SU-DHL-6 (cell line): ENCODE measurements at regions not wholly inside any gene's neighbourhood (a gene's known extent, or its start where the extent isn't known, plus 50 kb on each side); places are given as distances from the start of the nearest gene placed in this dataset.

ENCODE experiments used
- H2AFZ ChIP-seq: fragments of 200-600 bp; sonication (generic); 2 replicates; pipeline ENCODE4 v1.6.1; 2014; ENCODE audit warnings: low read depth, mild to moderate bottlenecking, moderate library complexity, mixed read lengths, antibody characterized with exemption, low read length; ENCODE audit not compliant: severe bottlenecking
- H3F3A ChIP-seq: fragments of 200-600 bp; shearing (Covaris generic); 2 replicates; pipeline ENCODE4 v1.6.0; 2016; ENCODE audit warnings: antibody characterized with exemption, mild to moderate bottlenecking; ENCODE audit not compliant: insufficient read depth
- H3K27ac ChIP-seq: fragments of 200-600 bp; sonication (generic); 2 replicates; pipeline ENCODE4 v1.5.1; 2016; ENCODE audit warnings: low read depth, mild to moderate bottlenecking, low read length, moderate library complexity, mixed read lengths
- H3K27me3 ChIP-seq: fragments of 200-600 bp; sonication (generic), shearing (Covaris generic); 2 replicates; pipeline ENCODE4 v1.6.0; 2014; ENCODE audit warnings: mild to moderate bottlenecking, low read length
- H3K36me3 ChIP-seq: fragments of 200-600 bp; sonication (generic); 2 replicates; pipeline ENCODE4 v1.6.1; 2014; ENCODE audit warnings: mild to moderate bottlenecking, low read length, mixed read lengths
- H3K4me2 ChIP-seq: fragments of 300-600, 200-600 bp; shearing (Covaris generic), sonication (generic); 2 replicates; pipeline ENCODE4 v1.6.0; 2014; ENCODE audit warnings: low read length, low read depth, mild to moderate bottlenecking; ENCODE audit not compliant: poor library complexity, severe bottlenecking
- H3K4me3 ChIP-seq: fragments of 200-600 bp; sonication (generic); 2 replicates; pipeline ENCODE4 v1.5.1; 2014; ENCODE audit warnings: antibody characterized with exemption, low read length, mild to moderate bottlenecking, mixed read lengths; ENCODE audit not compliant: insufficient read depth, poor library complexity, severe bottlenecking
- H3K79me2 ChIP-seq: fragments of 200-600 bp; sonication (generic); 2 replicates; pipeline ENCODE4 v1.6.1; 2014; ENCODE audit warnings: mild to moderate bottlenecking, low read length, moderate library complexity; ENCODE audit not compliant: insufficient read depth
- H3K9ac ChIP-seq: fragments of 200-600 bp; sonication (generic); 2 replicates; pipeline ENCODE4 v1.7.0; 2014; ENCODE audit warnings: mild to moderate bottlenecking, low read length
- H3K9me2 ChIP-seq: fragments of 200-600 bp; sonication (generic); replicated peaks from 2 replicates; pipeline ENCODE4 v1.6.1; 2014; ENCODE audit warnings: low read length; ENCODE audit not compliant: insufficient read depth
- H3K9me3 ChIP-seq: fragments of 200-600 bp; sonication (generic); 2 replicates; pipeline ENCODE4 v1.6.1; 2014; ENCODE audit warnings: low read length, mixed read lengths; ENCODE audit not compliant: insufficient read depth
- H4K20me1 ChIP-seq: fragments of 200-600 bp; sonication (generic); 2 replicates; pipeline ENCODE4 v1.6.1; 2014; ENCODE audit warnings: low read depth, mild to moderate bottlenecking, antibody characterized with exemption, low read length, moderate library complexity, mixed read lengths
- CTCF ChIP-seq: fragments of 200-600 bp; sonication (generic); IDR thresholded peaks from one replicate; pipeline ENCODE4 v1.5.1; 2017; ENCODE audit warnings: antibody characterized with exemption, mild to moderate bottlenecking, low read length, moderate library complexity; ENCODE audit not compliant: insufficient read depth, poor library complexity, severe bottlenecking
- EZH2phosphoT487 ChIP-seq: fragments of 200-600 bp; sonication (generic), shearing (Covaris generic); conservative IDR thresholded peaks from 2 replicates; pipeline ENCODE4 v1.6.1; 2018; ENCODE audit warnings: mild to moderate bottlenecking, antibody characterized with exemption, low read length, moderate library complexity, mixed read lengths

- H3K79me2 ChIP-seq: no peaks in the 10 kb centered on the region
- H2AFZ ChIP-seq: no peak overlapping the region
Measured at GRCh38 chr3:21328711-21329390, 422.2 kb downstream of the ZNF385D start.

GRCh38 chr3:21326704-21327475 is 424.1 kb downstream of the ZNF385D start:
- Histone ChIP-seq H2AFZ (no peak overlapping the region), H3K9me2 (no peaks in the 10 kb centered on the region), H3K4me2 (no peak overlapping the region), H3K9me3 (no peaks in the 10 kb centered on the region), H4K20me1 (no peaks in the 10 kb centered on the region), H3K27ac (no peak overlapping the region), H3F3A (no peaks in the 10 kb centered on the region), H3K27me3 (no peaks in the 10 kb centered on the region), H3K4me3 (no peak overlapping the region), H3K79me2 (no peaks in the 10 kb centered on the region), H3K36me3 (no peaks in the 10 kb centered on the region), H3K9ac (no peak overlapping the region)
- TF ChIP-seq CTCF: no peak
- no peak for TF ChIP-seq EZH2phosphoT487

More at GRCh38 chr3:21328711-21329390, 422.2 kb downstream of the ZNF385D start:
- H3K27me3 ChIP-seq: no peaks in the 10 kb centered on the region
- H3K27ac ChIP-seq: no peak overlapping the region
- no peaks in the 10 kb centered on the region for H3K36me3 ChIP-seq
- no peak overlapping the region for H3K9ac ChIP-seq
- H3K4me2 ChIP-seq: no peak overlapping the region
- H3K9me3 ChIP-seq: no peaks in the 10 kb centered on the region
- TF ChIP-seq EZH2phosphoT487: no peak
- TF ChIP-seq CTCF: no peak
- H3K9me2 ChIP-seq: no peaks in the 10 kb centered on the region
- no peak overlapping the region for H3K4me3 ChIP-seq
- no peaks in the 10 kb centered on the region for H3F3A ChIP-seq
- H4K20me1 ChIP-seq: no peaks in the 10 kb centered on the region

GRCh38 chr3:21314688-21315087 is 436.3 kb downstream of the ZNF385D start:
- Histone ChIP-seq H2AFZ (no peak overlapping the region), H3K4me2 (no peak overlapping the region), H3K79me2 (no peaks in the 10 kb centered on the region), H3K36me3 (no peaks in the 10 kb centered on the region), H4K20me1 (no peaks in the 10 kb centered on the region), H3K9me3 (no peaks in the 10 kb centered on the region), H3K9me2 (no peaks in the 10 kb centered on the region; the same call in 1 of the 2 replicates), H3K27me3 (no peaks in the 10 kb centered on the region), H3K27ac (no peak overlapping the region), H3K9ac (no peak overlapping the region), H3K4me3 (no peak overlapping the region), H3F3A (no peaks in the 10 kb centered on the region)
- no peak for TF ChIP-seq EZH2phosphoT487
- TF ChIP-seq CTCF: no peak
